Loucy (cell line): ENCODE measurements at regions not wholly inside any gene's neighbourhood (a gene's known extent, or its start where the extent isn't known, plus 50 kb on each side); places are given as distances from the start of the nearest gene placed in this dataset.

Experiments used
- H2AFZ ChIP-seq: fragments of 200-600 bp; sonication (generic); 2 replicates; pipeline ENCODE4 v1.6.0; 2016; ENCODE audit warnings: antibody characterized with exemption, mild to moderate bottlenecking, low read length, moderate library complexity
- H3F3A ChIP-seq: fragments of 200-600 bp; 2 replicates; pipeline ENCODE4 v1.6.0; 2016; ENCODE audit warnings: antibody characterized with exemption, low read depth, mild to moderate bottlenecking
- H3K27me3 ChIP-seq: fragments of 200-600 bp; sonication (generic); 2 replicates; pipeline ENCODE4 v1.6.1; 2014; ENCODE audit warnings: low read length, mild to moderate bottlenecking; ENCODE audit not compliant: insufficient read depth, poor library complexity, severe bottlenecking
- H3K36me3 ChIP-seq: fragments of 200-600 bp; sonication (generic); 2 replicates; pipeline ENCODE4 v1.6.1; 2016; ENCODE audit warnings: low read length; ENCODE audit not compliant: insufficient read depth
- H3K4me1 ChIP-seq: fragments of 200-600 bp; sonication (generic); 2 replicates; pipeline ENCODE4 v1.5.1; 2014; ENCODE audit warnings: low read length, mild to moderate bottlenecking; ENCODE audit not compliant: insufficient read depth, poor library complexity, severe bottlenecking
- H3K4me2 ChIP-seq: fragments of 200-600 bp; sonication (generic); 2 replicates; pipeline ENCODE4 v1.6.0; 2014; ENCODE audit warnings: antibody characterized with exemption, low read length, low read depth, mild to moderate bottlenecking; ENCODE audit not compliant: poor library complexity, severe bottlenecking
- H3K4me3 ChIP-seq: fragments of 200-600 bp; sonication (generic); 2 replicates; pipeline ENCODE4 v1.5.1; 2014; ENCODE audit warnings: low read length, mild to moderate bottlenecking, mixed read lengths; ENCODE audit not compliant: poor library complexity, severe bottlenecking
- H3K79me2 ChIP-seq: fragments of 200-600 bp; sonication (generic); 2 replicates; pipeline ENCODE4 v1.6.1; 2014; ENCODE audit warnings: low read length; ENCODE audit not compliant: insufficient read depth
- H3K9ac ChIP-seq: fragments of 200-600 bp; sonication (generic); 2 replicates; pipeline ENCODE4 v1.6.0; 2014; ENCODE audit warnings: mild to moderate bottlenecking, low read depth, low read length, moderate library complexity; ENCODE audit not compliant: poor library complexity, severe bottlenecking
- H3K9me2 ChIP-seq: fragments of 200-600 bp; sonication (generic); replicated peaks from 2 replicates; pipeline ENCODE4 v1.6.1; 2016; ENCODE audit warnings: low read depth, low read length, mixed read lengths
- H3K9me3 ChIP-seq: fragments of 200-600 bp; sonication (generic); 2 replicates; pipeline ENCODE4 v1.6.1; 2014; ENCODE audit warnings: mild to moderate bottlenecking, antibody characterized with exemption, low read length, low read depth; ENCODE audit not compliant: insufficient read depth
- H4K20me1 ChIP-seq: fragments of 200-600 bp; sonication (generic); 2 replicates; pipeline ENCODE4 v1.6.0; 2014; ENCODE audit warnings: antibody characterized with exemption, low read length, mild to moderate bottlenecking; ENCODE audit not compliant: insufficient read depth, poor library complexity, severe bottlenecking
- EZH2phosphoT487 ChIP-seq: fragments of 200-600 bp; IDR thresholded peaks from 2 replicates; pipeline ENCODE4 v1.6.1; 2018; ENCODE audit warnings: antibody characterized with exemption, mild to moderate bottlenecking, moderate library complexity, borderline replicate concordance
- TF ChIP-seq, protein P1 (sequence below): fragments of 200-600 bp; sonication (generic); conservative IDR thresholded peaks from 2 replicates; pipeline ENCODE4 v1.5.1; 2014; ENCODE audit warnings: mild to moderate bottlenecking, antibody characterized with exemption, low read length

DNA sequence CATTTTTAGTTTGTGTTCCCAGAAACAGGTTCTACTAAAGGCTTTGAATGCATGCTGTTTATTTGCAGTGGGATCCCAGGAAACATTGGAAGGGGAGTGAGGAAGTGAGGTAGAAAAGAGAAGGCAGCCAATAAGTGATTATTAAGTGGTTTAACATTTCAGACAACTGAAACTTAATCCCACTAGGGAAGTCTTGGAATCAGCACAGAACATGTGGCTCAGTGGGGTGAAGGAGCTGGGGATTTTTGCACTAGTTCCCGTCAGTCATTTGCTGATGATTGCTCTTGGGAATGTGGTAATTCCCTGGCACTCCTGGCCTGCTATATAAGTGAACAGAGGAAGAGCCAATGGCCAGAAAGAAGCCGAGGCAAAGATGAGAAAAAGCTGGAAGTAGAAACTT is 1053.0 kb upstream of the IGFBP7 start:
- Histone ChIP-seq H3K36me3 (no peaks in the 10 kb centered on the region), H3K4me1 (no peaks in the 10 kb centered on the region), H3K9me2 (no peaks in the 10 kb centered on the region), H4K20me1 (no peaks in the 10 kb centered on the region), H3K4me3 (no peak overlapping the region), H3K9ac (no peak overlapping the region), H3K27me3 (no peaks in the 10 kb centered on the region), H3F3A (no peaks in the 10 kb centered on the region), H2AFZ (no peak overlapping the region), H3K9me3 (no peaks in the 10 kb centered on the region), H3K79me2 (no peaks in the 10 kb centered on the region), H3K4me2 (no peak overlapping the region)
- TF ChIP-seq EZH2phosphoT487, result no peak
- TF ChIP-seq, protein P1, sequence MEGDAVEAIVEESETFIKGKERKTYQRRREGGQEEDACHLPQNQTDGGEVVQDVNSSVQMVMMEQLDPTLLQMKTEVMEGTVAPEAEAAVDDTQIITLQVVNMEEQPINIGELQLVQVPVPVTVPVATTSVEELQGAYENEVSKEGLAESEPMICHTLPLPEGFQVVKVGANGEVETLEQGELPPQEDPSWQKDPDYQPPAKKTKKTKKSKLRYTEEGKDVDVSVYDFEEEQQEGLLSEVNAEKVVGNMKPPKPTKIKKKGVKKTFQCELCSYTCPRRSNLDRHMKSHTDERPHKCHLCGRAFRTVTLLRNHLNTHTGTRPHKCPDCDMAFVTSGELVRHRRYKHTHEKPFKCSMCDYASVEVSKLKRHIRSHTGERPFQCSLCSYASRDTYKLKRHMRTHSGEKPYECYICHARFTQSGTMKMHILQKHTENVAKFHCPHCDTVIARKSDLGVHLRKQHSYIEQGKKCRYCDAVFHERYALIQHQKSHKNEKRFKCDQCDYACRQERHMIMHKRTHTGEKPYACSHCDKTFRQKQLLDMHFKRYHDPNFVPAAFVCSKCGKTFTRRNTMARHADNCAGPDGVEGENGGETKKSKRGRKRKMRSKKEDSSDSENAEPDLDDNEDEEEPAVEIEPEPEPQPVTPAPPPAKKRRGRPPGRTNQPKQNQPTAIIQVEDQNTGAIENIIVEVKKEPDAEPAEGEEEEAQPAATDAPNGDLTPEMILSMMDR, result no peak

DNA sequence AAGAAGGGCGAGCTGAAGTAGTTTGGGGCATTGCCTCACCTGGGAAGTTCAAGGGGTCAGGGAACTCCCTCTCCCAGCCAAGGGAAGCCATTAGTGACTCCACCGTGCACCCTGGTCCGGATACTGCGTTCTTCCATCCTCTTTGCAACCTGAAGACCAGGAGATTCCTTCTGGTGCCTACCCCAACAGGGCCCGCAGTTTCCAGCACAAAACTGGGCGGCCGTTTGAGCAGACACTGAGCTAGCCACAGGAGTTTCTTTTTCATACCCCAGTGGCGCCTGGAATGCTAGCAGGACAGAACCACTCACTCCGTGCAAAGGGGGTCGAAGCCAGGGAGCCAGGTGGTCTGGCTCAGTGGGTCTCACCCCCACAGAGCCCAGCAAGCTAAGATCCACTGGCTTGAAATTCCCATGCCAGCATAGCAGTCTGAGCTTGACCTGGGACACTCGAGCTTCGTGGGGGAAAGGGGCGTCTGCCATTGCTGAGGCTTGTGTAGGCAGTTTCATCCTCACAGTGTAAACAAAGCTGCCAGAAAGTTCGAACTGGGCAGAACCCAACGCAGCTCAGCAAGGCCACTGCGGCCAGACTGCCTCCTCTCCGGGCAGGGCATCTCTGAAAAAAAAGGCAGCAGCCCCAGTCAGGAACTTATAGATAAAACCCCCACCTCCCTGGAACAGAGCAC is 1039.4 kb upstream of the IGFBP7 start:
- Histone ChIP-seq H3F3A (no peaks in the 10 kb centered on the region), H3K4me3 (no peak overlapping the region), H3K27me3 (no peaks in the 10 kb centered on the region), H3K4me2 (no peak overlapping the region), H3K9me3 (no peaks in the 10 kb centered on the region), H4K20me1 (no peaks in the 10 kb centered on the region), H3K36me3 (no peaks in the 10 kb centered on the region), H3K4me1 (no peaks in the 10 kb centered on the region), H3K79me2 (no peaks in the 10 kb centered on the region), H3K9ac (no peak overlapping the region), H2AFZ (no peak overlapping the region), H3K9me2 (no peaks in the 10 kb centered on the region)
- TF ChIP-seq EZH2phosphoT487, result no peak
- TF ChIP-seq, protein P1, result no peak

DNA sequence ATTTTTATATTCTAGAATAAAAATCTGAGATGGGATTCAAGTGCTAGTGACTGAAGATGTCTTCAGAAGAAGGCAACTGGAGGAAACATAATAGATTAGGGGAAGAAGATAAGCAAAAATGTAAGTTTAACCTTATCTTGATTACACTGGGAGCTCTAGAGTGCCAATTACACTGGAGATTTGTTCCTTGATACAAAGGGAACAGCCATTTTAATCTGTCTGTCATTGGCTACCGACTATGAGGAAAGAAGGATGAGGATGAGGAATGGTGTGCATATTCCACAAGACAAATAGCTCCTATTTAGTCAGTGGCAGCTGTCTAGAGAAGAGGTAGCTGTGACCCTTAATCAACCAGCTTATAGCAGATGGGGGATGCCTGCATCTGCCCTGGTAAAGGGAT is 1034.5 kb upstream of the IGFBP7 start:
- no peak overlapping the region for H3K4me3 ChIP-seq
- H2AFZ ChIP-seq, result no peak overlapping the region
- no peaks in the 10 kb centered on the region for H3K4me1 ChIP-seq
- TF ChIP-seq, protein P1, result no peak
- TF ChIP-seq EZH2phosphoT487, result no peak
- H3K4me2 ChIP-seq, result no peak overlapping the region
- H3F3A ChIP-seq, result no peaks in the 10 kb centered on the region
- no peaks in the 10 kb centered on the region for H4K20me1 ChIP-seq
- no peak overlapping the region for H3K9ac ChIP-seq
- H3K9me2 ChIP-seq, result no peaks in the 10 kb centered on the region
- no peaks in the 10 kb centered on the region for H3K79me2 ChIP-seq
- H3K27me3 ChIP-seq, result no peaks in the 10 kb centered on the region
- H3K36me3 ChIP-seq, result no peaks in the 10 kb centered on the region
- no peaks in the 10 kb centered on the region for H3K9me3 ChIP-seq
